Tibial nerve (tissue), 4 donors: ENCODE measurements at regions not wholly inside any gene's neighbourhood (a gene's known extent, or its start where the extent isn't known, plus 50 kb on each side); places are given as distances from the start of the nearest gene placed in this dataset.

Experiments
- EP300 ChIP-seq, 2 donors: sonication (generic); formaldehyde crosslinking; IDR thresholded peaks; one replicate each; pipeline ENCODE4 v1.6.1; 2017; ENCODE audit warnings: antibody characterized with exemption in 2 of 2, mild to moderate bottlenecking in 1 of 2
- POLR2A ChIP-seq, 2 donors: fragments of 450-650 bp; IDR thresholded peaks; one replicate each; pipeline ENCODE4 v1.6.1; 2017; ENCODE audit warnings: antibody characterized with exemption in 2 of 2, mild to moderate bottlenecking in 2 of 2, moderate library complexity in 2 of 2
- TF ChIP-seq, protein P1 (sequence below), 5 experiments: fragments of 200-600 bp in 3 of 5; fragments of 450-650 bp in 2 of 5; sonication (generic) in 3 of 5; IDR thresholded peaks; one replicate each; pipeline ENCODE4 v1.5.1; 2016 to 2019; ENCODE audit warnings: antibody characterized with exemption in 5 of 5, mild to moderate bottlenecking in 3 of 5, moderate library complexity in 2 of 5

DNA sequence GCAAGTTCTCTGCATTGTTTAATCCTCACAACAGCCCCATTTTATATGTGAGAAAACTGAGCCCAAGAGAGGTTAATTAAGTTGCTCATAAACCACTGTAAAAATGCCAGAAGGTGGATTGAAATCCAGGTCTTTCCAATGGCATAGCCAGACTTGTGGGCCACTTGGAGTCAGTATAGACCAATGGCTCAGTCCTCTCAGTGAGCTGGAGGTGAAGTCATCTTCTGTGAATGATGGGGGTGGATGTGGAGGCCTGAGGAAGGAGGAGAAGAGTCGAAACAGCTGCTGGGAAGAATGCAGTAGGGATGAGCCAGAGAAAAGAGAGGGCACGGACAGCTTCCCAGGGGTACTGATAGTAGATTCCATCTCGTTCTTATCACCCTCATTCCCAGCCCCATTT lies 213.4 kb downstream of the SOX9 start:
- TF ChIP-seq, protein P1, sequence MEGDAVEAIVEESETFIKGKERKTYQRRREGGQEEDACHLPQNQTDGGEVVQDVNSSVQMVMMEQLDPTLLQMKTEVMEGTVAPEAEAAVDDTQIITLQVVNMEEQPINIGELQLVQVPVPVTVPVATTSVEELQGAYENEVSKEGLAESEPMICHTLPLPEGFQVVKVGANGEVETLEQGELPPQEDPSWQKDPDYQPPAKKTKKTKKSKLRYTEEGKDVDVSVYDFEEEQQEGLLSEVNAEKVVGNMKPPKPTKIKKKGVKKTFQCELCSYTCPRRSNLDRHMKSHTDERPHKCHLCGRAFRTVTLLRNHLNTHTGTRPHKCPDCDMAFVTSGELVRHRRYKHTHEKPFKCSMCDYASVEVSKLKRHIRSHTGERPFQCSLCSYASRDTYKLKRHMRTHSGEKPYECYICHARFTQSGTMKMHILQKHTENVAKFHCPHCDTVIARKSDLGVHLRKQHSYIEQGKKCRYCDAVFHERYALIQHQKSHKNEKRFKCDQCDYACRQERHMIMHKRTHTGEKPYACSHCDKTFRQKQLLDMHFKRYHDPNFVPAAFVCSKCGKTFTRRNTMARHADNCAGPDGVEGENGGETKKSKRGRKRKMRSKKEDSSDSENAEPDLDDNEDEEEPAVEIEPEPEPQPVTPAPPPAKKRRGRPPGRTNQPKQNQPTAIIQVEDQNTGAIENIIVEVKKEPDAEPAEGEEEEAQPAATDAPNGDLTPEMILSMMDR (IDR thresholded peaks at IDR 0.05), result no peak
- TF ChIP-seq POLR2A (IDR thresholded peaks at IDR 0.05) (no peak), EP300 (IDR thresholded peaks at IDR 0.05) (no peak)
